Hepatocyte (in vitro differentiated cells): ENCODE measurements at regions not wholly inside any gene's neighbourhood (a gene's known extent, or its start where the extent isn't known, plus 50 kb on each side); places are given as distances from the start of the nearest gene placed in this dataset.

Source experiments
- DNase-seq: peaks from one replicate; pipeline ENCODE4 v3.0.0-alpha.2; 2016; ENCODE audit warnings: low spot score
- H2AFZ ChIP-seq: fragments of 200-600 bp; sonication (generic); 2 replicates; pipeline ENCODE4 v1.6.0; 2016; ENCODE audit warnings: antibody characterized with exemption, mild to moderate bottlenecking
- H3K27ac ChIP-seq: fragments of 200-600 bp; sonication (generic); 2 replicates; pipeline ENCODE4 v1.5.1; 2016; ENCODE audit warnings: mild to moderate bottlenecking
- H3K27me3 ChIP-seq: fragments of 200-600 bp; sonication (generic); 2 replicates; pipeline ENCODE4 v1.6.1; 2016
- H3K36me3 ChIP-seq: fragments of 200-600 bp; sonication (generic); replicated peaks from 2 replicates; pipeline ENCODE4 v1.5.1; 2016; ENCODE audit warnings: low read depth; ENCODE audit not compliant: insufficient read depth
- H3K4me1 ChIP-seq: fragments of 200-600 bp; sonication (generic); 2 replicates; pipeline ENCODE4 v1.5.1; 2016; ENCODE audit warnings: mild to moderate bottlenecking, moderate library complexity; ENCODE audit not compliant: insufficient read depth
- H3K4me2 ChIP-seq: fragments of 200-600 bp; sonication (generic); 2 replicates; pipeline ENCODE4 v1.6.0; 2016
- H3K4me3 ChIP-seq: fragments of 200-600 bp; sonication (generic); 2 replicates; pipeline ENCODE4 v1.5.1; 2016; ENCODE audit warnings: mild to moderate bottlenecking
- H3K79me2 ChIP-seq: fragments of 200-600 bp; sonication (generic); 2 replicates; pipeline ENCODE4 v1.6.0; 2017; ENCODE audit warnings: mild to moderate bottlenecking
- H3K9me2 ChIP-seq: fragments of 200-600 bp; sonication (generic); replicated peaks from 2 replicates; pipeline ENCODE4 v1.6.0; 2017; ENCODE audit warnings: mild to moderate bottlenecking; ENCODE audit not compliant: insufficient read depth
- H3K9me3 ChIP-seq: fragments of 200-600 bp; sonication (generic); 2 replicates; pipeline ENCODE4 v1.5.1; 2016; ENCODE audit warnings: low read depth, mild to moderate bottlenecking
- H4K20me1 ChIP-seq: fragments of 200-600 bp; sonication (generic); 2 replicates; pipeline ENCODE4 v1.6.0; 2016; ENCODE audit warnings: mild to moderate bottlenecking; ENCODE audit not compliant: insufficient read depth, poor library complexity, severe bottlenecking
- EZH2 ChIP-seq: fragments of 200-600 bp; sonication (generic); IDR thresholded peaks from 2 replicates; pipeline ENCODE4 v1.6.1; 2016; ENCODE audit warnings: antibody characterized with exemption, mild to moderate bottlenecking, borderline replicate concordance
- EZH2phosphoT487 ChIP-seq: fragments of 200-600 bp; sonication (generic); IDR thresholded peaks from one replicate; pipeline ENCODE4 v1.6.1; 2018; ENCODE audit warnings: antibody characterized with exemption, mild to moderate bottlenecking, low read depth, moderate library complexity; ENCODE audit not compliant: unreplicated experiment, severe bottlenecking
- WGBS: methylation state at CpG from one replicate; pipeline ENCODE4 v1.1.6; 2016; ENCODE audit warnings: low lambda C conversion rate; ENCODE audit errors: missing lambda C conversion rate; 5-methylcytosine and 5-hydroxymethylcytosine counted together
- TF ChIP-seq, protein P1 (sequence below): fragments of 200-600 bp; sonication (generic); IDR thresholded peaks from 2 replicates; pipeline ENCODE4 v1.5.1; 2016; ENCODE audit warnings: antibody characterized with exemption, mild to moderate bottlenecking; ENCODE audit not compliant: poor library complexity

DNA sequence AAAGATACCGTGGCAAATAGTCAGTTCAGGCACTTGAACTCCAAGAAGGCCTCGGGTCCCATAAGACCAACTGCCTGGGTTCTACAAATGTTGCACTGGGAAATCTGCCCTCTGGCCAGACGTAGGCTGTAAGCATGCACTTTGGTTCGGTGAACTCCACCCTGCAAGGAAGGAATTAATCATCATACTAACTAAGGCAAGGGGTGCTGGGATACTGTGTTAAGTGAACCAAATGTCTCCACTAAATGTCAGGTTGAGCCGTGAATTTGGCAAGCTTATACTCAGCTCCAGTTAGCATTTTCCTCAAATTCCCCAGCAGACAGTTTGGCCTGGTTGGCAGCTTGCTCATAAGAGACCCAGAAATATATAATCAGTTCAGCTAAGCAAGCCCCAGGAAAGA, 385.9 kb downstream of the GPATCH2 start:
- DNase-seq, result no peak
- WGBS, result 84% methylated on average over 5 of the region's 5 CpGs
- TF ChIP-seq, protein P1, sequence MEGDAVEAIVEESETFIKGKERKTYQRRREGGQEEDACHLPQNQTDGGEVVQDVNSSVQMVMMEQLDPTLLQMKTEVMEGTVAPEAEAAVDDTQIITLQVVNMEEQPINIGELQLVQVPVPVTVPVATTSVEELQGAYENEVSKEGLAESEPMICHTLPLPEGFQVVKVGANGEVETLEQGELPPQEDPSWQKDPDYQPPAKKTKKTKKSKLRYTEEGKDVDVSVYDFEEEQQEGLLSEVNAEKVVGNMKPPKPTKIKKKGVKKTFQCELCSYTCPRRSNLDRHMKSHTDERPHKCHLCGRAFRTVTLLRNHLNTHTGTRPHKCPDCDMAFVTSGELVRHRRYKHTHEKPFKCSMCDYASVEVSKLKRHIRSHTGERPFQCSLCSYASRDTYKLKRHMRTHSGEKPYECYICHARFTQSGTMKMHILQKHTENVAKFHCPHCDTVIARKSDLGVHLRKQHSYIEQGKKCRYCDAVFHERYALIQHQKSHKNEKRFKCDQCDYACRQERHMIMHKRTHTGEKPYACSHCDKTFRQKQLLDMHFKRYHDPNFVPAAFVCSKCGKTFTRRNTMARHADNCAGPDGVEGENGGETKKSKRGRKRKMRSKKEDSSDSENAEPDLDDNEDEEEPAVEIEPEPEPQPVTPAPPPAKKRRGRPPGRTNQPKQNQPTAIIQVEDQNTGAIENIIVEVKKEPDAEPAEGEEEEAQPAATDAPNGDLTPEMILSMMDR, result no peak
- TF ChIP-seq EZH2phosphoT487 (no peak), EZH2 (no peak)
- H3K79me2 ChIP-seq, result no peaks in the 10 kb centered on the region
- no peak overlapping the region for H3K27ac ChIP-seq
- no peak overlapping the region for H2AFZ ChIP-seq
- no peaks in the 10 kb centered on the region for H3K36me3 ChIP-seq
- H3K9me2 ChIP-seq, result no peaks in the 10 kb centered on the region
- H3K4me3 ChIP-seq, result no peak overlapping the region
- H4K20me1 ChIP-seq, result no peaks in the 10 kb centered on the region
- no peaks in the 10 kb centered on the region for H3K27me3 ChIP-seq
- H3K4me1 ChIP-seq, result no peaks in the 10 kb centered on the region
- H3K9me3 ChIP-seq, result no peaks in the 10 kb centered on the region
- H3K4me2 ChIP-seq, result no peak overlapping the region

DNA sequence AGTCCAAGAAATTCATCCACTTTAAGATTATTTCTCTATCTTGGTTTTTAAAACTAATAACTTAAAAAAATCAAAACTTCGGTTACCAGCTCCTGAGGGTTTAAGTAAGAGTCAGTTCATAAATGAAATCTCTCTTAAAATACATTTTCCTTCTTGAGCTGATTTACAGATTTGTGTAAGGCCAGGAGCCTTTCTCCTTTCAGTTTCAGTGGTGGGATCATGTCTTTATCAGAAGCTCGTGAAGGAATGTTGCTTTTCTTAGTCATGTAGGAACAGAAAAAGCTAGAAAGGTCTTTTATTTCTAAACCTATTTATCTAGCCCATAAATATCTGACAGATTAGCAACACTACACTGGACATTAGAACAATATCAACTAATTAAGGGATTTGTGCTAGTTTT, 390.2 kb downstream of the GPATCH2 start:
- H2AFZ ChIP-seq, result no peak overlapping the region
- H3K27ac ChIP-seq, result no peak overlapping the region
- H4K20me1 ChIP-seq, result no peaks in the 10 kb centered on the region
- no peaks in the 10 kb centered on the region for H3K9me3 ChIP-seq
- H3K27me3 ChIP-seq, result no peaks in the 10 kb centered on the region
- H3K4me2 ChIP-seq, result no peak overlapping the region
- TF ChIP-seq, protein P1, result no peak
- no peak for TF ChIP-seq EZH2
- H3K79me2 ChIP-seq, result no peaks in the 10 kb centered on the region
- WGBS, result 56% methylated on average over 2 of the region's 2 CpGs
- no peak for DNase-seq
- no peaks in the 10 kb centered on the region for H3K4me1 ChIP-seq
- H3K4me3 ChIP-seq, result no peak overlapping the region
- H3K36me3 ChIP-seq, result no peaks in the 10 kb centered on the region
- no peaks in the 10 kb centered on the region for H3K9me2 ChIP-seq

GRCh38 chr1:217238945-217239344, 391.9 kb downstream of the GPATCH2 start:
- Histone ChIP-seq H3K27ac (no peak overlapping the region), H2AFZ (no peak overlapping the region), H3K9me3 (no peaks in the 10 kb centered on the region), H3K27me3 (no peaks in the 10 kb centered on the region), H3K36me3 (no peaks in the 10 kb centered on the region), H4K20me1 (no peaks in the 10 kb centered on the region), H3K4me1 (no peaks in the 10 kb centered on the region), H3K4me2 (no peak overlapping the region), H3K4me3 (no peak overlapping the region), H3K9me2 (no peaks in the 10 kb centered on the region), H3K79me2 (no peaks in the 10 kb centered on the region)
- TF ChIP-seq EZH2 (no peak), EZH2phosphoT487 (no peak)
- TF ChIP-seq, protein P1, result no peak
- DNase-seq, result no peak

DNA sequence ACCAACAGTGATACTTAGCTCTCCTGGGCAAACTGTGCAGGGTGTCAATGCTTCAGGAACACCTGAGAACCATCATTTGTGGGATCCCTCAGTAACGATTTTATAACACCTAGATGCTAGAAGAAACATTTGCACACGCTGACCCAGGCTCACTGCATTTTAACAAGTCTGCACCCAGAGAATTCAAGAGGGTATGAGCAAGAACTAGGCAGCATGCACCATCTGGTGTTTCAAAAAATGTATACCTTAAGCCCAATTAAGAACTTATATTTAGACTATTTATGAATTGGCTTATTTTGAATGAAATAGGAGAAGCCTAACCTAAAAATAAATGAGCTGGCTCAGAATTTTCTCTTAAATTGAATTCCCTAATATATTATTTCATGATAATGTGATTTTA, 400.5 kb downstream of the GPATCH2 start:
- no peak overlapping the region for H3K4me2 ChIP-seq
- no peaks in the 10 kb centered on the region for H3K27me3 ChIP-seq
- H4K20me1 ChIP-seq, result no peaks in the 10 kb centered on the region
- H3K36me3 ChIP-seq, result no peaks in the 10 kb centered on the region
- DNase-seq, result no peak
- no peaks in the 10 kb centered on the region for H3K4me1 ChIP-seq
- no peaks in the 10 kb centered on the region for H3K9me3 ChIP-seq
- H3K79me2 ChIP-seq, result no peaks in the 10 kb centered on the region
- no peaks in the 10 kb centered on the region for H3K9me2 ChIP-seq
- H2AFZ ChIP-seq, result no peak overlapping the region
- TF ChIP-seq, protein P1, result no peak
- no peak for TF ChIP-seq EZH2
- 65% methylated on average over 2 of the region's 2 CpGs for WGBS
- H3K27ac ChIP-seq, result no peak overlapping the region
- H3K4me3 ChIP-seq, result no peak overlapping the region
